ENCODE measurements at regions not wholly inside any gene's neighbourhood (a gene's known extent, or its start where the extent isn't known, plus 50 kb on each side); places are given as distances from the start of the nearest gene placed in this dataset.

GRCh38 chr6:50449128-50449527 lies 264.2 kb upstream of the TFAP2D start:
- no peak for TF ChIP-seq CTCF (conservative IDR thresholded peaks at IDR 0.05; ENCODE audit: low read depth, low read length)
- no peak for TF ChIP-seq EZH2 (IDR thresholded peaks at IDR 0.05; ENCODE audit: borderline replicate concordance, low read depth, low read length, poor library complexity, severe bottlenecking)

All from A673 (cell line).